ENCODE measurements at regions not wholly inside any gene's neighbourhood (a gene's known extent, or its start where the extent isn't known, plus 50 kb on each side); places are given as distances from the start of the nearest gene placed in this dataset.

GRCh38 chr2:236805800-236806531, 236.3 kb downstream of the ACKR3 start:
- no peak for DNase-seq

DNA sequence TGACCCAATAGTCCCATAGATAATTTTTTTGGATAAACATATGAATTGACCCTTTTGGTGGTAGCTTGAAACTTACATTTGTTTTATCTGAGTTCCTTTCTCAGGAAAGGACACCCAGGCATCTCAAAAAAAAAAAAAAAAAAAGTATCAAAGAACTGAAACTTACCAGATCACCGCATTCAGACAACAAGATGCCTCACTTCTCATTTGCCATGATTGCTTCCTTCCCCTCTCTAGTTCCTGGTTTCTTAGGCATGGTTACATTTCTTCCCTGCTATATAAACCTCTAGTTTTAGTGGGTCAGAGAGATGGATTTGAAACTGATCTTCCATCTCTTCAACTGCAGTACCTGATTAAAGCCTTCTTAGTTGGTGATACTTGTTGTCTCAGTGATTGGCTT, 240.1 kb downstream of the ACKR3 start:
- DNase-seq, result no peak

GRCh38 chr2:236811062-236811656, 241.5 kb downstream of the ACKR3 start:
- DNase-seq, result no peak

GRCh38 chr2:236813766-236814165, 244.1 kb downstream of the ACKR3 start:
- no peak for DNase-seq

DNA sequence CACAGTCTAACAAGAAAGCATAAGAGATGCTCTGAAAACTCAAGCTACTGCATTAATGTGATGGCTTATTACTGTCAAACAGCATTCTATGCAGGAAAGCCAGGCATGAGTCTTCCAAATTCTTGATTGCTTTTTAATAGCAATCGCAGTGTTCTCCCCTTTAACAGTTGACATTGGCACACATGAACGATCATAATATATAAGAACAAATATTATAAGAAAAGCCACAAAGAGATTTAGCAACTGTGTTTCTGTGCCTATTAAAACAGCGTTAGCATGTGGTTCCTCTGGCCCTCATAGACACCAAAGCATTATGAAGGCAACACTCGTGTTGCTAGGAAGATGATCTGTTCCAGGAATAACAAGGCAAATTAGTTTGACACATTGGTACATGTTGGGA, 245.0 kb downstream of the ACKR3 start:
- DNase-seq, result no peak

- DNase-seq, result no peak
Observed at GRCh38 chr2:236815746-236816145, 246.1 kb downstream of the ACKR3 start.

DNA sequence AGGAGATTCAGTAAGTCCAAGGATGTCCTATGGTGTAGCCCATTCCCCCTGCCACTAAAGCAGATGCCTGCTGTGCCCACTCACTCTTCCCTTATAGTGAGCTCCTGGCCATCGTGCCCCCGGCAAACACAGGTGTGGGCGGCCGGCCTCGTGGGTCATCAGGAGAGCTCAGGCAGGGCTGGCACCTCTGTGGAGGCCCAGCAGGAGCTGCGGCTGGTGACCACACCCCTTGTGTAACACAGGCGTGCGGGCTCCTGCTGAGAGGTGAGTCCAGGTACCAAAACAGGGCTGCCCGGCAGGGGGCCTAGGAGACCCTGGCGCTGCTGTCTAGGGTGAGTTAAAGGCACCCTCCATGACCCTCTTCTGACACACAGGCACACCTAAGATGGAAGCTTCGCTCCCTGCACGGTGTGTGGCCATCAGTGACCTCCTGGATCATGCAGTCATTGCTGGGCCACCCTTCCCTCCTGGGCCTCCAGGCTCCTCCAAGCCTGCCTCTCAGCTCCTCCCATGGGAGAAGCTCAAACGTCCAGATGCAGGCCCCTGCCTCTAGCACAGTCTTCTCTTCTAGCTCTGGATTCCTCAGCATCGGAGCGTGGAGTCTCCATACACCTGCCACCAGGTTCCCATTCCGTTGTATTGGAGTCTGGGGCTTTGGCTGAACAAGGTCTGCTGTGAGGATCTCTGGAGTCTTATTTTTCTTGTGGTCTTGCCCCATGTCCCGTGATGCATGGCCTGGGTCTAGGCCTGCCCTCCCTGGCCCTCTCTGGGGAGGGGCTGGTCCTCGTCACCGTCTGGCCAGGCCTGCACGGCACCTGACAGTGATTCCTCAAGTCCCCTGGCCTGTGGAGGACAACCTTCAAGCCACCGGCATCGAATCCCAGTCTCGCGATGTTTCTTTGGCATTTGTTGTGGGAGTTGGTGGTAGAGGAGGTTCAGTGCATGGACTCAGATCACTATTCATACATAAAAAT, 246.9 kb downstream of the ACKR3 start:
- no peak for DNase-seq

DNA sequence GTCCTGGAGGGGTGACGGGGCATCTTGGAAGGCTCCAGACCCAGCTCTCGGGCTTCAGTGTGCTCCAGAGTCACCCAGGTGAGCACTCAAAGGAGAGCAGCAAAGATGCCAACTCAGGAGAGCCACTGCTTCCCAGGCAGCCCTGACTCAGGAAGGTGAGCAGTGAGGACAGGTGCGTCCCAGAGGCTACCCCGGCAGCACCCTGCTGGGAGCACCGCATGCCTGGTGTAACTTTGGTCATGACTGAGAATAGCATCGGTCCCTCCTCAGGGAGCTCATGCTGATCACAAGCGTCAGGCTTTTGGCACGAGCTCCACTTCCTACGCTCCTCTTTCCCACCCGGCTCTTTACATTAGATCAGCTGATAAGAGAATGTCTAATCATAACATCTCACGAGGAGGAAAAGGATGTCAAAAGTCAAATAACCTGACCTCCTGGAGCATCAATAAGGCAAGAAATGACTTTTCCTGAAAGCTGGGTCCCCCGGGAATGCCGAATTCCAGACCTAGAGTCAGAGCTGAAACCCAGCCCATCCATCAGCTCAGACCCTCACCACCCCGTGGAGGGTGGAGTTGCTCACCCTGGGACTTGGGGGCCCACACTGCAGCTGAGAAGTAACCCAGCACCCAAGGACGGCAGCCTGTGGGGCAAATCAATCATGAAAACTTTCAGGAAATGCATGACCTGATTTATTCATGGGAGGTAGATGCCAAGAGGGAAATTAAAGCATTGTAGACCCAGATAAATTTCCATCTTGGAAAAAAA, 248.8 kb downstream of the ACKR3 start:
- DNase-seq, result no peak

DNA sequence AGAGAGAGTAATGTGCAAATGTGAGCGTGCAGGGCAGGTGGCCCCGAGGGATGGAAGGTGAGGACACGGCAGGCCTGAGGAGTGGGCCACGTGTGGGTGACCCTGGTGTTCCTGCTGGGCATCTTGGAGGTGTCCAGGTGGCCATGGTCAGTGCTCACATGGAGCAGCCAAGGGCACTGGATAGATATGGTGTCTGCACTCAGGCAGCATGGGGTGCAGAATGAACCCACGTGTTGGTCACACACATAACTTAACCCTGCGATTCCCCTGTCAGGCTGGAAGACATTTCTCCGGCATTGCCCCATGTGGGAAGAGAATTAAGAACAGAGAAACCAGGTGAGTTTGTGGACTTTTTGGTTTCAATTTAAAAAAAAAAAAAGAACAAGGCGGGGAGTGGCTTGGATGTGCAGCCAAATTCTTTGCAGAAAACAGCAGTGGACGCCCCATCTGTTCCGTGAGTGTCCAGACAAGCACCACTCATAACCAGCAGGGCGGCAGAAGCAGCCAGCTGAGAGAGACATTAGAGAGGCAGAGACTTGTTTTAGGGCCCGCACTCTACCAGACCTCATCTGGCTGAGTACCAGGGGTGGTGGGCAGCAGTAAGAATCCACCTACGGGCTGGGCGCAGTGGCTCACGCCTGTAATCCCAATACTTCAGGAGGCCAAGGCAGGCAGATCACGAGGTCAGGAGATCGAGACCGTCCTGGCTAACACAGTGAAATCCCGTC, 249.8 kb downstream of the ACKR3 start:
- no peak for DNase-seq

GRCh38 chr2:236820763-236821344, 251.2 kb downstream of the ACKR3 start:
- no peak for DNase-seq

GRCh38 chr2:236823041-236823629, 253.5 kb downstream of the ACKR3 start:
- no peak for DNase-seq

DNA sequence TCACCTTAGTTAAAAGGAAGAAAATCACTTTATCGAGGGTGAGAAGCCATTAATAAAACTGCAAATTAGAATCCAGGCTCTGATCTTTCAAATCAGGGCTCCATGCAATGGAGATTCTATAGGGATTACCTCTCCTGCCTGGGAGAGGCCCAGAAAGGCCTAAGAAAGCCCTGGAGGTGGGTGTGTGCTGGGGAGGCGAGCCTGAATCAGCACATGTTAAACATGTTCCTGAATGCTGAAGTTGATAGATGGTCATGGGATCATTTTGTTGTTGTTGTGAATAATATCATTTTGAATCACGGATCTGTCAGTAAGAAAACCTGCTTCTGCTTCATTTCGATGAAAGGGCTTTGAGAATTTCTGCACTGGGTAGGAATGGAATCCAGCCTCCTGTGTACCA, 254.3 kb downstream of the ACKR3 start:
- no peak for DNase-seq

GRCh38 chr2:236824836-236825235, 255.2 kb downstream of the ACKR3 start:
- no peak for DNase-seq

DNA sequence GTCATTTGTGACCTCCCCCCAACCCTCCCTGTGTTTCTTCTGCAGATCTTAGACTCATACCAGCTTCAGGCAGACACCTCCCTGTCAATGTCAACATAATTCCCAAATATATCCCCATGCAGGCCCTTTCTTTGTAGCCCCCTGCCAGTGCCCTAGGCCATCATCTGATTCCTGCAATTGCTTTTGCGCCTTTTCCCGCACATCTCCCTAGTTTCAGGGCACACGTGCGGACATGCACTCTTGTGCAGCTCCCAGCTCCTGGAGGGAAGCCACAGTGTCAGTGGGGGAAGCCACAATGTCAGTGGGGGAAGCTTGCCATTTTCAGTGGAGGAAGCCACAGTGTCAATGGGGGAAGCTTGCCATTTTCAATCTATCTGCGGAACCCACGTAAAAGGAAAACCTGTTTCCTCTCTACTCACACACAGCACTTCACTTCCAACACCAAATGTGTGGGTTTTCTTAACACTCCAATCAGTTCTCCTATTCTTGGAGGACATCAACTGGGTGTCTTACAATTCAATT, 256.4 kb downstream of the ACKR3 start:
- no peak for DNase-seq

GRCh38 chr2:236826606-236827156, 257.1 kb downstream of the ACKR3 start:
- DNase-seq, result no peak

- DNase-seq, result no peak
Observed at GRCh38 chr2:236827997-236828396, 257.7 kb upstream of the COPS8 start.

- no peak for DNase-seq
Observed at GRCh38 chr2:236828820-236829219, 256.9 kb upstream of the COPS8 start.

DNA sequence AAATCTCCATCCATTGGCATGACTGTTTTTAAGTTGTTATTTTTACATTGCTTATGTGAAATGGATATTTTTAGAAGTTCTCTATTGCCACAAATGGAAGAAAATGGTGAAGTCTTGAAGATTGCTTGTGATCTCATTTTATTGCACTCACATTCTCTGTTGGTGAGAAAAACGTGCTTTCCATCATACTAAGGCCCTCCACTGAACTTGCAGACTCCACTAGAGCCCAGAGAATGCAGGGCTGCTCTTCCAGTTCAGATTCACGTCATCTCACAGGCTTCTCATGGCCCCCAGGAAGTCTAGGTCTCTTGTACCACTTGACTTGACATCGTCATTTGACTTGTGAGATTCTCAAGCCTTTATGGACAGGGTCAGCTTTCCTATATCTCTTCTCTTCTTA, 254.8 kb upstream of the COPS8 start:
- DNase-seq, result no peak

- no peak for DNase-seq
Observed at GRCh38 chr2:236831698-236832097, 254.0 kb upstream of the COPS8 start.

- no peak for DNase-seq
Observed at GRCh38 chr2:236833501-236834073, 252.1 kb upstream of the COPS8 start.

All from CD4-positive, alpha-beta T cell treated with Interleukin-21 for 1 hour (primary cell).